Neuronal stem cell (in vitro differentiated cells): ENCODE measurements at regions not wholly inside any gene's neighbourhood (a gene's known extent, or its start where the extent isn't known, plus 50 kb on each side); places are given as distances from the start of the nearest gene placed in this dataset.

ENCODE experiments used
- DNase-seq: peaks from one replicate; pipeline ENCODE4 v3.0.0-alpha.2; 2013; ENCODE audit warnings: low spot score
- H2AFZ ChIP-seq: one replicate; pipeline ENCODE4 v1.6.1; 2013; ENCODE audit warnings: mild to moderate bottlenecking, low read length, inconsistent platforms
- H2AK5ac ChIP-seq: 2 replicates; pipeline ENCODE4 v1.6.1; 2013; ENCODE audit warnings: low read depth, mild to moderate bottlenecking, inconsistent platforms, low read length, moderate library complexity, mixed read lengths
- H2BK120ac ChIP-seq: 2 replicates; pipeline ENCODE4 v1.6.1; 2013; ENCODE audit warnings: low read depth, mild to moderate bottlenecking, inconsistent platforms, low read length, moderate library complexity, mixed read lengths
- H2BK12ac ChIP-seq: one replicate; pipeline ENCODE4 v1.6.1; 2013; ENCODE audit warnings: low read length, inconsistent platforms
- H2BK15ac ChIP-seq: 2 replicates; pipeline ENCODE4 v1.6.1; 2013; ENCODE audit warnings: mild to moderate bottlenecking, low read length, inconsistent platforms, mixed read lengths
- H2BK5ac ChIP-seq: one replicate; pipeline ENCODE4 v1.6.1; 2013; ENCODE audit warnings: inconsistent platforms, mild to moderate bottlenecking, low read length, moderate library complexity
- H3K14ac ChIP-seq: one replicate; pipeline ENCODE4 v1.6.1; 2013; ENCODE audit warnings: low read length, inconsistent platforms
- H3K18ac ChIP-seq: 2 replicates; pipeline ENCODE4 v1.6.1; 2013; ENCODE audit warnings: low read length, inconsistent platforms
- H3K23ac ChIP-seq: 2 replicates; pipeline ENCODE4 v1.6.1; 2013; ENCODE audit warnings: low read depth, mild to moderate bottlenecking, mixed read lengths, low read length, inconsistent platforms; ENCODE audit not compliant: poor library complexity
- H3K27ac ChIP-seq: replicated peaks from 3 replicates; pipeline ENCODE4 v1.5.1; 2013; ENCODE audit warnings: low read length, inconsistent platforms
- H3K27me3 ChIP-seq, 3 experiments: 2 replicates each; pipeline ENCODE4 v1.6.1; 2013; ENCODE audit warnings: low read length in 3 of 3, mild to moderate bottlenecking in 2 of 3, inconsistent platforms in 1 of 3, low read depth in 1 of 3, mixed read lengths in 1 of 3, moderate library complexity in 1 of 3; ENCODE audit not compliant: control insufficient read depth in 3 of 3, insufficient read depth in 3 of 3
- H3K36me3 ChIP-seq, 2 donors: replicated peaks in 1 of 2; 2 replicates each; pipeline ENCODE4 v1.6.1; 2013; ENCODE audit warnings: low read length in 2 of 2; ENCODE audit not compliant: control insufficient read depth in 2 of 2, insufficient read depth in 2 of 2
- H3K4ac ChIP-seq: 2 replicates; pipeline ENCODE4 v1.6.1; 2013; ENCODE audit warnings: inconsistent platforms, mild to moderate bottlenecking, low read length, moderate library complexity
- H3K4me1 ChIP-seq, 2 donors: 1 replicate in 1 of 2; 2 replicates in 1 of 2; pipeline ENCODE4 v1.6.1; 2013; ENCODE audit warnings: low read length in 2 of 2, low read depth in 1 of 2; ENCODE audit not compliant: control insufficient read depth in 2 of 2, insufficient read depth in 1 of 2
- H3K4me2 ChIP-seq: one replicate; pipeline ENCODE4 v1.6.1; 2013; ENCODE audit warnings: mild to moderate bottlenecking, low read length, inconsistent platforms; ENCODE audit not compliant: insufficient read depth, poor library complexity, severe bottlenecking
- H3K4me3 ChIP-seq, 2 donors: 2 replicates each; pipeline ENCODE4 v1.5.1; 2013; ENCODE audit warnings: low read length in 2 of 2, mild to moderate bottlenecking in 2 of 2, inconsistent platforms in 1 of 2, moderate library complexity in 1 of 2
- H3K79me1 ChIP-seq: one replicate; pipeline ENCODE4 v1.6.1; 2013; ENCODE audit warnings: low read depth, mild to moderate bottlenecking, inconsistent platforms, low read length, moderate library complexity
- H3K9ac ChIP-seq: one replicate; pipeline ENCODE4 v1.6.1; 2013; ENCODE audit warnings: mild to moderate bottlenecking, low read depth, low read length, inconsistent platforms; ENCODE audit not compliant: poor library complexity
- H3K9me3 ChIP-seq, 2 donors: replicated peaks in 1 of 2; 2 replicates each; pipeline versions ENCODE3 to v1.6.1; 2013; ENCODE audit warnings: low read length in 2 of 2, mild to moderate bottlenecking in 2 of 2, inconsistent platforms in 1 of 2, low read depth in 1 of 2, mixed read lengths in 1 of 2, moderate library complexity in 1 of 2; ENCODE audit not compliant: control insufficient read depth in 2 of 2, insufficient read depth in 1 of 2
- H4K8ac ChIP-seq: one replicate; pipeline ENCODE4 v1.6.1; 2013; ENCODE audit warnings: low read depth, mild to moderate bottlenecking, inconsistent platforms, low read length, moderate library complexity
- H4K91ac ChIP-seq: one replicate; pipeline ENCODE4 v1.6.1; 2013; ENCODE audit warnings: low read length, low read depth, mild to moderate bottlenecking, inconsistent platforms; ENCODE audit not compliant: poor library complexity
- WGBS, 2 donors: extraction: QIAGEN DNeasy Blood & Tissue Kit; methylation state at CpG; one replicate each; pipeline ENCODE4 v1.1.7; 2013; ENCODE audit warnings: missing lambda C conversion rate in 2 of 2, mixed read lengths in 1 of 2; ENCODE audit not compliant: insufficient read length in 2 of 2, insufficient replicate concordance in 1 of 2; ENCODE audit errors: extremely low coverage in 2 of 2; 5-methylcytosine and 5-hydroxymethylcytosine counted together

DNA sequence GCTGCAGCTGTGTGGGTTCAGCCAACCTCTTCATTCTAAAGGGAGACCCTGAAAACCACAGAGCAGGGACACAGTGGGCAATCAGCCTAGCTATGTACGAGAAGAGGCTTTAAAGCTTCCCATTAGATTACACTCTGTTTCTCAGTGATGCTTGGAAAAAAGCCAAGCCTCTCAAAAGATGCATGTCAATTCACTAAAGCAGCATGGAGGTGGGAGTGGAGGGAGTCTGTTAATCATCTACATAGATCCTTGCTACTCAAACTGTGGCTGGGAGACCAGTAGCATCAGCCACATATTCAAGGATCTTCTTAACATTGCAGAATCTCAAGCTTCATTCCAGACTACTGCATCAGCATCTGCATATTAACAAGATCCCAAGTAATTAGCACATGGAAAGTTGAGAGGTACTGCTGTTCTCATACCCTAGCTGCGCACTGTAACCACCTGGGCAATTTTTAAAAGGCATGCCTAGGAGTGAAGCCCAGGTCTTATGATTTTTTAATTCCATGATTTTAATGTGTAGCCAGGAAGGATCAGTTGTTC, 305.9 kb downstream of the PMP22 start:
- Histone ChIP-seq H3K23ac (no peak overlapping the region), H3K27me3 (no peaks in the 10 kb centered on the region), H2BK15ac (no peak overlapping the region)

DNA sequence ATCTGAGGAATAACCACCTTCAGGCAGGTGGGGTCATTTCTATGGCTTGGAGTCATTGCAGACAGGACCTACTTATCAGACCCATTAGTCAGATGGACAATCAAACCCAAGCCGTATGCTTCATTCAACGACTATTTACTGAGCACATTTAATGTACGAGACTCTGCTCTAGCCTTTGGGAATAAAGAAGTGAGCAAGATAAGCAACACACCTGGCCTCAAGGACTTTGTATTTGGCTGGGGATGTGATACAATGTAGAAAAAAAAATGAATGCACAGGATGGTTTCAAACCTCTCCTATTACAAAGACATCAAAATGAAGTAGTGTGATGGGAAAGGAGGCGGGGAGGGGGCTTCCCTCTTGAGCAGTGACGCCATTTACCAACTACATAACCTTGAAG, 311.7 kb downstream of the PMP22 start:
- Histone ChIP-seq H3K9ac (no peak overlapping the region), H2BK120ac (no peak overlapping the region), H3K4me3 (no peak overlapping the region), H3K79me1 (no peaks in the 10 kb centered on the region), H3K23ac (no peak overlapping the region), H3K18ac (no peak overlapping the region), H3K27ac (no peak overlapping the region), H3K9me3 (peaks cover 0 to 2% of the 10 kb centered on the region in 2 donors), H4K8ac (no peak overlapping the region), H2BK15ac (no peak overlapping the region), H2AFZ (no peak overlapping the region), H3K14ac (no peak overlapping the region), H3K4me1 (no peaks in the 10 kb centered on the region), H3K27me3 (no peaks in the 10 kb centered on the region), H3K4me2 (no peak overlapping the region), H3K36me3 (no peaks in the 10 kb centered on the region), H2AK5ac (no peak overlapping the region), H2BK12ac (no peak overlapping the region), H3K4ac (no peak overlapping the region), H2BK5ac (no peak overlapping the region), H4K91ac (no peak overlapping the region)
- no peak for DNase-seq
- no CpG with 5 or more reads among the region's 5 CpGs for WGBS, 2 donors

More for the DNA sequence above, 305.9 kb downstream of the PMP22 start:
- H2AFZ ChIP-seq: no peak overlapping the region
- no peak for DNase-seq
- no CpG with 5 or more reads among the region's 2 CpGs for WGBS, 2 donors
- no peak overlapping the region for H4K8ac ChIP-seq
- no peak overlapping the region for H2BK5ac ChIP-seq
- no peak overlapping the region for H3K4me2 ChIP-seq
- no peak overlapping the region for H3K14ac ChIP-seq
- H2AK5ac ChIP-seq: no peak overlapping the region
- H3K79me1 ChIP-seq: no peaks in the 10 kb centered on the region
- no peak overlapping the region for H3K4me3 ChIP-seq
- no peak overlapping the region for H3K4ac ChIP-seq
- no peaks in the 10 kb centered on the region for H3K4me1 ChIP-seq
- H3K18ac ChIP-seq: no peak overlapping the region
- H4K91ac ChIP-seq: no peak overlapping the region
- no peak overlapping the region for H3K27ac ChIP-seq
- no peak overlapping the region for H2BK120ac ChIP-seq
- peaks cover 0 to 2% of the 10 kb centered on the region in 2 donors for H3K9me3 ChIP-seq
- H2BK12ac ChIP-seq: no peak overlapping the region
- H3K9ac ChIP-seq: no peak overlapping the region
- no peaks in the 10 kb centered on the region for H3K36me3 ChIP-seq

DNA sequence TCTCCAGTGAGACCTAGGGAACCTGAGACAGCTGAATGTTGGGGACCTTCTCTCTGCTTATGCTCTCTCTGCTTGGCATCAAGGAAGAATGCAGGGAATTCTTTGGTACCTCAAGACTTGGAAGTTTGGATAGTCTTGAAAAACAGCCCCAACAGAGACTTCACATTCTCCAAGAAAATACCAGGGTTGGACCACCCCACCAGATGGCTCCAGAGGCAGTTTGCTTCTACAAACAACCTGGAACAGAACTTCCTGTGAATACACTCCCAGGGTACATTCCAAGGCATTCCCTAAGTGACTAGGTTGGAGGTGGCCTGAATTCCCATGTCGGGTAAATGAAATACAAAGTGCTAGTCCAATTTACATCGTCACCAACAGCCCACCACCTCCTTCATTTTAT, 314.4 kb downstream of the PMP22 start:
- H2AK5ac ChIP-seq: no peak overlapping the region
- H2BK12ac ChIP-seq: no peak overlapping the region
- no peaks in the 10 kb centered on the region for H3K36me3 ChIP-seq
- H2BK5ac ChIP-seq: no peak overlapping the region
- H3K4me3 ChIP-seq: no peak overlapping the region
- H3K4me2 ChIP-seq: no peak overlapping the region
- no peaks in the 10 kb centered on the region for H3K79me1 ChIP-seq
- H2AFZ ChIP-seq: no peak overlapping the region
- H3K27me3 ChIP-seq: no peaks in the 10 kb centered on the region
- H3K18ac ChIP-seq: no peak overlapping the region
- no peak for DNase-seq
- H4K8ac ChIP-seq: no peak overlapping the region
- WGBS, 2 donors: no CpG with 5 or more reads among the region's 2 CpGs
- peaks cover 0 to 2% of the 10 kb centered on the region in 2 donors for H3K9me3 ChIP-seq
- H3K4me1 ChIP-seq: no peaks in the 10 kb centered on the region
- H4K91ac ChIP-seq: no peak overlapping the region
- no peak overlapping the region for H3K23ac ChIP-seq
- H3K4ac ChIP-seq: no peak overlapping the region
- no peak overlapping the region for H2BK120ac ChIP-seq
- no peak overlapping the region for H3K27ac ChIP-seq
- H2BK15ac ChIP-seq: no peak overlapping the region
- no peak overlapping the region for H3K14ac ChIP-seq
- H3K9ac ChIP-seq: no peak overlapping the region

DNA sequence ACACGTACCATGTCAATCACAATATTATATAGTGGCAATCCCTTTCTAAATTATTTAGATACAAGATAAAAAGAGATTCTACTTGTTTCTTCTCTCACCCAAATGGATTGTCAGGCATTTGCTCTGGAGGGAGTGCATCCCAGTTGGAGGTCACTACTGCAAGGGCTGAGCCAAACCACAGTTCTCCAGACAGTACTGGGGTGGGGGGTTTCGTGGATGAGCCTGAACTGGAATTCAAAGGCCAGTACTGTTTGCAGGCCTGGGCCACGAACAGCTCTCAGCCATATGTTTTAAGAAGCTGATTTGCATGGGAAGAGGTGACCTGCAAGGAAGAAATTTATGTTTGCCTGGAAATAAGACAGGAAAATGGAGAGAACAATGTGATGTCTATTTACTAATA, 314.9 kb downstream of the PMP22 start:
- no peak overlapping the region for H3K4me2 ChIP-seq
- no peak overlapping the region for H3K4me3 ChIP-seq
- no peaks in the 10 kb centered on the region for H3K27me3 ChIP-seq
- no peak overlapping the region for H3K14ac ChIP-seq
- no peak overlapping the region for H3K27ac ChIP-seq
- H4K91ac ChIP-seq: no peak overlapping the region
- H2BK12ac ChIP-seq: no peak overlapping the region
- no peak overlapping the region for H2BK15ac ChIP-seq
- H3K79me1 ChIP-seq: no peaks in the 10 kb centered on the region
- no peak overlapping the region for H3K23ac ChIP-seq
- WGBS, 2 donors: no CpG with 5 or more reads among the region's 3 CpGs
- no peaks in the 10 kb centered on the region for H3K4me1 ChIP-seq
- no peak overlapping the region for H2AK5ac ChIP-seq
- H3K9ac ChIP-seq: no peak overlapping the region
- no peak overlapping the region for H3K4ac ChIP-seq
- H3K18ac ChIP-seq: no peak overlapping the region
- H3K36me3 ChIP-seq: no peaks in the 10 kb centered on the region
- DNase-seq: no peak
- H4K8ac ChIP-seq: no peak overlapping the region
- no peaks in the 10 kb centered on the region for H3K9me3 ChIP-seq
- H2BK120ac ChIP-seq: no peak overlapping the region
- H2BK5ac ChIP-seq: no peak overlapping the region
- no peak overlapping the region for H2AFZ ChIP-seq
